Activated naive CD4-positive, alpha-beta T cell treated with anti-CD3 and anti-CD28 coated beads, Interleukin-2, amount 50 U/mL, for 72 hours (primary cell): ENCODE measurements at regions not wholly inside any gene's neighbourhood (a gene's known extent, or its start where the extent isn't known, plus 50 kb on each side); places are given as distances from the start of the nearest gene placed in this dataset.
"Not testable (repeated sequence)": the region's sequence is repeated elsewhere in the genome, so short reads cannot be mapped to it uniquely, and the experiment has no call there.

Source experiments
- ATAC-seq, 2 donors: fragments of 150-1000 bp; cut with Tn5 transposase; 2 replicates each; pipeline ENCODE4 v1.10.0; 2021; ENCODE audit warnings: mild to moderate bottlenecking in 2 of 2, moderate library complexity in 2 of 2
- DNase-seq, 2 donors: peaks; one replicate each; pipeline ENCODE4 v3.0.0; 2021 to 2022; ENCODE audit warnings: low spot score in 2 of 2
- H3K27ac Mint-ChIP-seq, 2 donors: one replicate each; pipeline ENCODE4 v1.8.0; 2022; ENCODE audit warnings: mild to moderate bottlenecking in 2 of 2, mixed read lengths in 2 of 2
- H3K36me3 Mint-ChIP-seq, 2 donors: one replicate each; pipeline ENCODE4 v1.8.0; 2022; ENCODE audit warnings: mixed read lengths in 2 of 2
- H3K9me3 Mint-ChIP-seq, 2 donors: one replicate each; pipeline ENCODE4 v1.8.0; 2022; ENCODE audit warnings: mixed read lengths in 2 of 2

- H3K36me3 Mint-ChIP-seq, result no peaks in the 10 kb centered on the region
- ATAC-seq, result no peak
- no peaks in the 10 kb centered on the region for H3K9me3 Mint-ChIP-seq
- H3K27ac Mint-ChIP-seq, result no peak overlapping the region
- DNase-seq, result no peak
Observed at GRCh38 chr4:189870511-189871234, 70.0 kb upstream of the FRG1 start.

GRCh38 chr4:189874591-189874990, 66.1 kb upstream of the FRG1 start:
- Mint-ChIP-seq H3K9me3 (peaks cover 0 to 8% of the 10 kb centered on the region in 2 donors), H3K36me3 (peaks cover 0 to 4% of the 10 kb centered on the region in 2 donors), H3K27ac (no peak overlapping the region)
- ATAC-seq (no peak), DNase-seq (no peak)

GRCh38 chr4:189881190-189881589, 59.5 kb upstream of the FRG1 start:
- ATAC-seq, result not testable (repeated sequence)

GRCh38 chr4:189888407-189888806, 52.3 kb upstream of the FRG1 start:
- H3K36me3 Mint-ChIP-seq, result peaks cover 13 to 29% of the 10 kb centered on the region in 2 donors
- not testable (repeated sequence) for ATAC-seq, DNase-seq, H3K27ac Mint-ChIP-seq
- peaks cover 18 to 21% of the 10 kb centered on the region in 2 donors for H3K9me3 Mint-ChIP-seq

More at GRCh38 chr4:189881190-189881589, 59.5 kb upstream of the FRG1 start:
- DNase-seq, result peak; percentile 5 to 58
- peaks cover 6 to 14% of the 10 kb centered on the region in 2 donors for H3K9me3 Mint-ChIP-seq
- H3K27ac Mint-ChIP-seq, H3K36me3 Mint-ChIP-seq: not testable (repeated sequence)
